HG03342 (cell line): ENCODE measurements at regions not wholly inside any gene's neighbourhood (a gene's known extent, or its start where the extent isn't known, plus 50 kb on each side); places are given as distances from the start of the nearest gene placed in this dataset.

Source experiments
- ATAC-seq: cut with Tn5 transposase; IDR thresholded peaks from one replicate; pipeline ENCODE4 v1.9.1; 2021; ENCODE audit warnings: mild to moderate bottlenecking, moderate library complexity; ENCODE audit not compliant: unreplicated experiment

DNA sequence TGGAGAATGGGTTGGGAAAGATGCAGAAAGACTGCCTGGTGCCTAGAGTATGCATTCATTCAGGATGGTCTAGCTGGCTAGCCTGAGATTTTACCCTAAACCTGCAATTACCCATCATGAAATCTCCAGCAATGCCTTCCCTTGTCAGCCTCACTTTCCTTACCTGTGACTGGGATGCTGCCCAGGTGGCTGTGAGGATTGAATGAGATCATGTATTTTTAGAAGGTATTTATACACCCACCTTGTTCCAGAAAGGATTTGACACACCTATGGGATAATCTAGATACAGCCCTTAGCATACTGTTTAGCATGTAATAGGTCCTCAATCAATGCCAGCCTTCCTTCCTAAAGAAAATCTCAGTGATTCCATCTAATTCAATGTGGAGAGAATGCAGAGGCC is 561.4 kb downstream of the CDK5RAP2 start:
- no peak for ATAC-seq

DNA sequence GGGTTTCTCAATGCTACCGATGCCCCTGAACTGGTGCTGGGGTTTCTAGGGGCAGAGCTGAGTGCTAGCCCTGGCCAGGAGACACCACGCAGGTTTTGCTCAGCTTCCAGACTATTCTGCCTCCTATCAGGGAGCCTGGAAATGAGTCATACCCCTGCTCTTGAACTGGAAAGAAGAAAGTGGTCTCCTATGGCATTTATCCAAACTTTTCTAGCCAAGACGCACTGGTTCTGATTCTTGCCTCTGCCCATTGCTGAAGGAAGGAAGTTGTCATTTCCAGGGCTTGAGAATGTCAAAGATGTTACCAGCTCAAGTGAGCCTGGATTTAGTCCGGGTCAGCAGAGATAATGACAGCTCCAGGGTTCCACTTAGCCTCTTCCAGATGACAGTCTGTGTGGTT is 561.9 kb downstream of the CDK5RAP2 start:
- no peak for ATAC-seq

DNA sequence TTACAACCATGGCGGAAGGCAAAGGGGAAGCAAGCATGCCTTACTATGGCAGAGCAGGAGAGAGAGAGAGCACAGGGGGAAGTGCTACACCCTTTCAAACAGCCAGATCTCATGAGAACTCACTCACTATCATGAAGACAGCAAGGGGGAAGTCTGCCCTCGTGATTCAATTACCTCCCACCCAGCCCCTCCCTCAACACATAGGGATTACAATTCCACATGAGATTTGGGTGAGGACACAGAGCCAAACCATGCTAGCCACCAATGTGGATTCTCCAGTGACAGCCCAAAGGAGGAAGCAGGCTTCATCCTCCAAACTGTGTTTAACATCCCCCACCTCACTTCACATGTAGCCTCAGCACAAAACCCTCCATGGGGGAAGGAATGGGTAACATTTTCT is 563.7 kb downstream of the CDK5RAP2 start:
- ATAC-seq: no peak

DNA sequence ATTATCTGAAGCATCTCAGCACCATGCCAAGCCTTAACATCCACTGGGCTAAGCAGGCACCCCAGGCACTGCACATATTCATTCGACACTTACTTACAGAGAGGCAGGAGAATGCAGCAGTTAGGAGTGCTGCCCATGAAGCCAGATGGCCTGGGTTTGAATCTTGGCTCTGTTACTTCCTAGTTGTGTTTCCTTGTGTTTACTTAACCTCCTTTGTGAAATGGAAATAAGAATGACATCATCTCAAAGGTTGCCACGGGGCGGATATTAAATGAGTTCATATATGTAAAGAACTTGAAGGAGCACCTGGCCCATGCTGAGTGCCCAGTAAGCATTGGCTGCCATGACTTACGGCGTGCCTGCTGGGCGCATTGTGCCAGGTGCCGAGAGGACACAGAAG is 565.2 kb downstream of the CDK5RAP2 start:
- no peak for ATAC-seq

DNA sequence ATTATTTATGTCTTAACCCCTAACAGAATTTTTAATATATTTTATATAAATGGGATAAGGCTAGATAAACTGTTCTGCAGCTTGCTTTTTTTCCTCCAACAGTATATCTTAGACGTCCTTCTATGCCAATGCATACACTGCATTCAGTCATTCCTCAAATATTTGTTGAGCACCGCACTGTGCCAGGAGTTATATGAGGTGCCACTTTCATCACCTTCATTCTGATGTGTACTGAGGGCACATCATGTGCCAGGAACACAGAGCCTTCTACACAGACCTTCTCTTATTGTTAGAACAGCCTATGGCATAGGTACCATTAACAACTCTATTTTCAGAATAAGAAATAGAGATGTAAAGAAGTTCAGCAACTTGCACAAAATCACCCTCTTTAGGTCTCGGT is 570.1 kb downstream of the CDK5RAP2 start:
- no peak for ATAC-seq

DNA sequence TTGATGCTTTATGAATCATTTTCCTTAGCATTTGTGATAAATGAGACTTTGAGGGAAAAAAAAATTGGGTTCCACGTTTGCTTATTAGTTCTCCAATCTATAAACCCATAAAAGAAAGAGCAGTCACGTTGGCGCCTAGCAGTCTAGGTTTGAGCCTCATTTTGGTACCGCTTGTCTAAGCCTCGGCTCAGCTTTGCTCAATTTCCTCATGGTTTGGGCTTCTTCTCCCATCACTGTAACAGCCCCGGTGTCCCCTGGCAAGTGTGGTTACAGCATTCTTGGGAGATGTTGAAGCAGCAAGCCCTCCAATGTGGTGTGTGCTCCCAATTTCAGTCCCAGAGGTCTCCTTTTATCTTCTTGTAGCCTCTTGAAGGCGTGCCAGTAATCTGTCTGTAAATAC is 578.4 kb downstream of the CDK5RAP2 start:
- ATAC-seq: no peak

DNA sequence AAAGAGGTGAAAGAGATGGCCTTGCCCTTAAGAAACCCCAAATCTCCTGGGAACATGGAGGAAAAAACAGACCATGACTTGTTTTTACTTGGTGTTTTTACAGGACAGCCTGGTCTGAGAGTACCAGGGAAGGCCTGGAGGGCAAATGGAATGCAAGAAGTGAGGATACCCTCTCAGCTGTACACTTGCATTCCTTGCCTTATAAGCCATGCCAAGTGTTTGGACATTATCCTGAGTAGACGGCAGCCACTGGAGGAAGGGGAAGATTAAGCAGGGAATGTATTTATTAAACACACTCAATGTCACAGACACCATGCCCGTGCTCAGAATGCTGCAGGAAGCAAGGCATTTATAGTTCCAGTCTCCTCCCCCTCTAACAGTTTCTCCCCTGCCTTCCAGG is 581.4 kb downstream of the CDK5RAP2 start:
- ATAC-seq: no peak

DNA sequence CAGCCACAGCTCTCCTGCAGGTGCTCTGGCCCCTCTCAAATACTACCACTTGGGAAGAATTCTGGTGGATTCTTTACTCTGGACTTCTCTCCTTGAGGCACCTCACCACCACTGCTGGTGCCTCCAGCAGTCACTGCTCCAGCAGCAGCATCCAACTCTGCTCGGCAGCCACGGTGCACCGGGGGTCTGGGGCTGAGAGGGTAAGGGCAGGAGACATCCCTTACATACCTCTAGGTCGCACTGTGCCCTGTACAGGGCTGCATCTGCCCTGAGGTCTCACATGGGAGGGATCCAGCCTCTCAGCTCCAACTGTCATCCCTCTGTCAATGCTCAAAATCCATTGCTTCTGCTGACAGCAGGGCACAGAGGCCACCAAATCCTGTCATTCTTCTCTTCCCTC is 588.2 kb downstream of the CDK5RAP2 start:
- ATAC-seq: no peak

DNA sequence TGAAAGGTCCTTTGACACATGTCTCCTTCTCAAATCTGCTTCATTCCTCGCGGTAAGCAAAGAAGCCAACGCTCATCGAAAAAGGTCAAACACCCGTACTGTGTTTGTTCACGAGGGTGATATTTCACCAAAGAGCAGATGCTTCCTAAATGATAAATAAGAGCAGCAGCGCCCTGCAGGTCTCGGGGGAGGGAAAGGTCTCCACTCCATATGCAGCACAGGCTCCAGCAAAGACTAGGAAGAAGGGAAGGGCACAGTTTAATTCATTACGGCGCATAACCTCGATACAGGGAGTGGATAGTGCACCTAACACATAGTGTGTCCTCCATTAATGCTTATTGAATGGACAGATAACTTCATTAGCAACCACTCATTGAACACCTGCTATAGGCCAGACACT is 593.3 kb downstream of the CDK5RAP2 start:
- no peak for ATAC-seq

DNA sequence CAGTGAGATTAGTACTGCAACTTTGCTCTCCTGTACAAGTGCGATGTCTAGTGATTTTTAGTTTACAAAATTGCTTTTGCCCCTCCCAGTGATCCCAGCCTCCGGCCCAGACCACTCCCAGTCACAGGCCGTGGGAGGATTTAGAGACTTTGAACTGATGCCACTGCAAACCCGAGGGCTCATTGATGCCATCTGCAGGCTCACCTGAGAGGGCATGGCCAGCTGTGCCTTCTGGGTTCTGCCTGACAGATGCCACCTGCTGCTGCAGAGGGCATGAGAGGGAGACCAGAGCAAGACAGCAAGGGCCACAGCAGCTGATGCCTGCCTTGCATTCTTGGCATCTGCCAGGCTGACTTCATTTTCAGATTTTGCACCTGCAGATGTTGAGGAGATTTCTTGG is 593.8 kb downstream of the CDK5RAP2 start:
- ATAC-seq: no peak

DNA sequence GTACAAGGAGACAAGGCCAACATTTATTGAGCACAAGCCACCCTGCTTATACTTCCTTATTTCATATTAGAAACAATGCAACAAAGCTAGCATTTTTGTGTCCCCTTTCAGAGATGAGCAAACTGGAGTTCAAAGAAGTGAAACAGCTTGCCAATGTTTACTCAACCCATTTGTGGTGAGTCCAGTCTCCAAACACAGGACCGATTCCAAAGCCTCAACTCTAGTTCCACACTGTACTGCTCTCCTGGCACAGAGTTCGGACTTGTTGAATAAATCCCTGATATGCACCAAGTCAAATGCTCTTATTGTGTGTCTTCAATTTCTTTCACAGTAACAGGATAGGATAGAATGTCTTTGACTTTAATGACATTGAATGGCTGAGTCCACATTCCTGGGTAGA is 604.8 kb upstream of the BRINP1 start:
- ATAC-seq: no peak

DNA sequence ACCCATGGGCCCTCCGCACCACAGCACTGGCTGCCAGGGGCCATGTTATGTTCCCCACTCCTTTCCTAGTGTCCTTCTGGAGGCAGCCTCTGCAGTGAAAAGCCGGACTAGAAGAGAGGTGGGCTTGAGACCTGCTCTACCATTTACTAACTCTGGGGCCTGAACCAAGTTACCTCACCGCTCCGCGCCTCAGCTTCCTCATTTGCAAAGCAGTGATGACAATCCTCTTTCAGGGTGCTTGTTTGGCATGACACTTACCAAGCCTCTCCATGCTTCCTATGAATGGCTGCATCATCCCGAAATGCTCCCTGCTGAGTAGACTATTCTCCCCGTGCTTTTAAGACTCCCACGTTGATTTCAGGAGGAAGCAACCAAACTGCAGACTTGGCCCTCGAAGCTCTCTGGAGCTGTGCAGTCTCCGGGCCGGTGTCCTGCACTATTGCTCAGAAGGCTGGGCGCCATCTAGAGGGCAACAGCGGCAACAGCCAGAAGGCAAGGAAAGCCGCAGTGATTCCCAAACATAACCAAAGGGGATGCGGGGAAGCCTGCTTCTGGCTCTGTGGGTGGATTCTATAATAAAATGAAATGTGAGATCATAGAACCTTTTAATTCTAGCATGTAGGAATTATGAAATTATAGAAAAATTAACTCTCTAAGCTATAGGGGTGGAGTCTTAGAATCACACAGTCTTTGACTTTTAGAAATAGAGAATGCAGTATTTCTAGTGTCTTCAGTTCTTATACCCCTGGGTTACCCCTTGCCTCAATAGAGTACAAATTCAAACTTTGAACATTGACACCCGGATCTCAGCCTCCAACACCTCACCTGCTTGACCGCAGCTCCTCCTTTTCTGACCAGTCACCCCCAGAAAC is 599.8 kb upstream of the BRINP1 start:
- ATAC-seq: peak; percentile 96

DNA sequence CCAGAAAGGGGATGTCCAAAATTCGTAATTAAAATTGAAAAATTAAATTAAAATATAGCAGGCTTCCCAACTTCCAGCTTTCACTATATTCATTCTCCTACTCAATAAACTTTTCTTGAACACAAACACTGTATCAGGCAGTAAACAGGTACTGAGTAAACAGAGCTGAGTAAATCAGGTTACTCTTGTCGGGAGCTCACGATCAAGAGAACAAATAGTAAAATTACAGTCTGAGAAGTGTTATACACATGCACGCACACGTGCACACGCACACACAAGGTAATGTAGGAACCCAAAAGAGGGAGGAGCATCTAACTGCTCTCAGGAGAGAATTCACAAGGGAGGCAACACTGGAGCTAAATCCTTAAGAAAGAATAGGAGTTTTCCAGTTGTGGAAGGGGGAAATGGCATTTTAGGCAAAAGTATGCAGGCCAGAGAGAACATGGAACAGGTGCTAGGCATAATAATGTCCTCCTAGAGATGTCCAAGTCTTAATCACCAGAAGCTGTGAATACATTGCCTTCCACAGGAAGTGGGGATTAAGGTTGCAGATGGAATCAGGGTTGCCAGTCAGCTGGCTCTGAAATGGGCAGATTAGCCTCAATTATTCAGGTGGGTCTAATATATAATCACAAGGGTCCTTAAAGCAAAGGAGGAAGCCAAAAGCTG is 598.8 kb upstream of the BRINP1 start:
- no peak for ATAC-seq

DNA sequence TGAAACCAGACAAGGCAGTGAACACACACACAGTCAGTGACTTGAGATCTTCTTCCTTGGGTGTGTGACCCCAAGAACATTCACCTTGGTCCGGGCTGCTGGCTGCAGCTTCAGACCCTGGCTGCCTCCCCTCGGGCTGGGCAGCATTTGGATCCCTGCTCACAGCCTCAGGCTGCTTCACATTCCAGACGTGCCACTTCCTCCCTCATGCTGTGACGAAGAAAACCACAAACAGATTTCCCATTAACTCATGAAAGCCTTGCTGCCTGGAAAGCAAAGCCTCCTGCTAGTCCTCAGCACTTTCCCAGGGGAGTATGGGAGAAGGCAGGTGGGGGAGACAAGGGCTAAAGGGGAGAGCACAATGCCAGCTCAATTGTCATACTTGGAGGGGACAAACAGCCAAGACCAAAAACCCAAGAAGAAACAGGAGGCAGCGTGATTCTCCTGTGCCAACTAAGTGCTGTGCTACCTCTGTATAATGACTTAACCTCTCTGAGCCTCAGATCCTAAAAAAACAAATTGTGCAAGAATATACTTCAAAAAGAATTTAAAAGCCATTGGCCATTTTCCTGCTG is 594.6 kb upstream of the BRINP1 start:
- no peak for ATAC-seq

DNA sequence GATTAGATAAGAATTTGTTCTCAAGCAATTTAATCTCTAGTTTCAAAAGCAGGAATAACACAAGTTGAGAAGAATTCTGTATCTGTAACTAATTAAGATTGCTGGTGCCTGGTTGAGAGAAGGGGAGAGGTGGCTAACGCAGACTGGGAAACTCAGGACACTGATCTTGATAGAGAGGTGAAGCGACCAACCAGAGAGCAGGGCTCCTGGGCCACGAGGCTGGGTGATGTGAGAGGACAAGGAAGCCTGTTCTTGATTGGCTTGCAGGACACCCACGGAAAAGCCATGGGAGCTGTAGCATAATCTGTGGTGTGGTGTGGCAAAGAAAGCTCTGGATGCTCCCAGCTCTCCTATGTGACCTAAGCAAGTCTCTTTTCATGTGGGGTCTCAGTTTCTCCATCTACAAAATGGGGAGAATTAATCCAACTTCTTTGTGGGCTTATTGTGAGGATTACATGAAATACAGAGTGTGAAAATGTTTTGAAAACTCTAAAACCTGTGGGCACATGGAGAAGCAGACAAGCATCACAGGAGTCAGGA is 594.1 kb upstream of the BRINP1 start:
- no peak for ATAC-seq

DNA sequence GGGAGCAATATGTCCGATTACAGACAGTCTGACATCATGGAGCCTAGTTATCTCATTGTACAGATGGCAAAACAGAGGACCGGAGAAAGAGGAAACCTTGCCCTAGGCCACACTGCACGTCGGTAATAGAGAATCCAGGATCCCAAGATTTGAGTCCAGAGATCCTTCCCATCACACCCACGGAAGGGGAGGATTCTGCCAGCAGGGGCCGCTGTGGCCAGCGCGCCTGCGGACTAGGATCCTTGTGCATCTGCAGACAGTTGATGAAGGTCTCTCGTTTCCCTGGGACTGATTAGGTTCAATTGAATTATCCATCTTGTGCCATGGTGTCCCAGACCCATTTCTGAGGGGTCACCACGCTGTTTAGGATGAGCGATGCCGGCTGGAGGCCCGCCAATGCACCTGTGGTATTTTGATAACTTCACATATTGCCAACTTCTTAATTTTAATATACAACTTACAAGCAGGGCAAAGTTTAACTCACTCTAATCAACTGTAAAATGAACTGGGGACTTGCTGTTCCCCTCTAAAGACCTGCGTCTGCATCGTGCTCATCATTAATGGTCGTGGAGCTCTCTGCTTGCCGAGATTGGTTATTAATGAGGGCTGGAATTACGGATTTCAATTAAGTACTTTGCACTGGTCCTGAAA is 592.7 kb upstream of the BRINP1 start:
- ATAC-seq: no peak

DNA sequence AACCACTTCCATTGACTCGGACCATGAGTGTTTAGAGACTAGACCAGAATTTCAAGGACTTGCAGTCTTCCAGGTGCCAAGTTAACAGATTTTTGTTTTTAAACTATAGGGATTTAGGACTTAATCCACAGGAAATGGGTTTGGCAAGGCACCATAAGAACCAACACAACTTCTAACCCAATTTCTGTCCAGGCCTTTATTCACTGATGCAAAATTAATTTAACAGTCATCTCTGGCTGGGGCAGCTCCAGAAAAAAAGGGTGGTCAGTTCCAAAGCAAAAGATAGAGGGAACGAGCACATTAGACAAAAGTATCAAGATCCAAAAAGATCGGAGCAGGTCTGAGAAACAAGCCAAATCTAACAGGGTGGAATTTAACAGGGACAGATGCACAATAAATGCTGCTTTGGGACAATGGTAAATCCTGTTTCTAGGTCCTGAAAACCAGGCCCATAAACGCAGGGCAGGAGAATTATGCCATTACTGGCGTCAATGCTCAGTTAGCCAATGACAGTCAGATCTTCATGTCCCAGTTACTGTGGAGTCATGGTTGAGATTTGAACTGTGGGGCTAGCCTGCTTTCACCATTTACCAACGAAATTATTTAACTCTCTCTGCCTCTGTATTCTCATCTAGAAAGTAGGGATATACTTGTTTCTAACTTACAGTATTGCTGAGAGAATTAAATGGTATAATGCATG is 590.8 kb upstream of the BRINP1 start:
- no peak for ATAC-seq

DNA sequence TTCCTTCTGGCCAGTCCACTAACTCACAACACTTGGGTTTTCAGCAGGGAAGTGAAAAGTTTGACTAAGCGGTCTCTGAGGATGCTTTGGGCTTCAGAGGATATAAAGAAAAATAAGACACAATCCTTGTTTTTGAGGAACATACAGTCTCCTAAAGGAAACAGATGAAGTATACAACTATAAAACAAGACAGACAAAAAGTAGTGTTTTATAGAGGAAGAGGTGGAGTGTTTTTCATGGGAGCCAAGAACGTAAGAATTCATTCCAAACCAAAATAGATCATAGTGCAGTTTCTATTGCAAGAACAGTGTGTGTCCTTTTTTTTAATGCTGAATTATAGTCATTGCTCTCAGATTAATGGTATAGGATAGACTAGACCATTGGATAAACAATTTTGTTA is 586.9 kb upstream of the BRINP1 start:
- no peak for ATAC-seq

DNA sequence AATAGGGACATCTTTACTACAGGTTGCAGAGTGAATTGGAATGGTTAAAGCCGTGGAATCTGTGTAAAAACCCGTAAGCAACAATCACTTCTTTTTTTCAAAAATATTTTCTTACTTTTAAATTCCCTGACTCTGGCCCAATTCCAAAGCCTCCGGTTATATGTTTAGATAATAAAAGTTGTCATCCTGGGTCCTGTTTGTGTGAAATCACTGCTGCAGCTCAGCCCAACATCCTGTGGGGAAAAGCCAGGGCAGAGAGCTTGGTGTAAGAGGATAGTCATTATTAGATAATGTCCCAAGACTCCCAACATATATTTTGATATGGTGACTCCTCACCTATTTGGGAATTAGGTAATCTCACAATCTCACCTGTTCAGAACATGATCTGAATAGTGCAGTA is 586.0 kb upstream of the BRINP1 start:
- no peak for ATAC-seq

DNA sequence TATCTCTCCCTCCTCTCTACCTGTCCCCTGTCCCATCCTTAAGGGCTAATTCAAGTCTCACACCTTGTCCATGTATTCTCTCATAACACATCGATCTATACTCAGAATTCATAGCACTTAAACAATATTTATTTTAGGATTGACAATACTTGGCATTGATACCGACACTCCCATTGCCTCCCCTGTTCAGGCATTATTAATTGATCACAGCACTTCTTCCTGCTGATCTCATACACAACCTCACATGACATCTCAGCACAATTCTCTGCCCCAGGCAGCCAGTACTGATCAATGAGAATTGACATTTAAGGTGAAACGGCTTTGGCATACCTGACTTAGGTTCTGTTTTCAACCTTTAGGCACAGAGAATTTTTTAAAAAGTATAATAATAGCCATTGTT is 582.4 kb upstream of the BRINP1 start:
- ATAC-seq: no peak

DNA sequence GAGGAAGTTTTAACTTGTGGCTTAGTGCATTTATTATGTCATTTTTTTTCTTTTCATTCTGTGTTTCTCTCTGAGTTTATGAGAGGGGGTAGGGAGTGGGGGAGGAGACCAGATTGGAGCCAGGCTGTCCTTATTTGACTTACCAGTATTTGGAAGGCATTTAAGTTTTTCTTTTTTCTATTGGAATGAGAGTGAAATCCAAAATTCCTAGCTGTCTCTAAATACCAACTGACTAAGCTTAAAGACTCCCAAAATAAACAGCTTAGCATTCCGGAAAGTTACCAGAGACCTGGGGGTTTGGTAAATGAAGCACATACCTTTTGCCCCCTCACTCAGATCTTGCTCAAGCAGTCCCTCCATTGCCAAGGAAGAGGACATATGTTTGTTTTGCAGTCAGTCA is 581.9 kb upstream of the BRINP1 start:
- ATAC-seq: no peak
